Fibroblast of the aortic adventitia (primary cell): ENCODE measurements at regions not wholly inside any gene's neighbourhood (a gene's known extent, or its start where the extent isn't known, plus 50 kb on each side); places are given as distances from the start of the nearest gene placed in this dataset.

Experiments
- DNase-seq: peaks from one replicate; pipeline ENCODE4 v3.0.0-alpha.2; 2010; ENCODE audit warnings: low read depth
- H3K4me3 ChIP-seq: 2 replicates; pipeline ENCODE4 v1.5.1; 2011; ENCODE audit warnings: low read depth, mild to moderate bottlenecking, control low read depth, low read length, moderate library complexity
- TF ChIP-seq, protein P1 (sequence below): IDR thresholded peaks from 2 replicates; pipeline ENCODE4 v1.5.1; 2011; ENCODE audit warnings: mild to moderate bottlenecking, low read length, control low read depth, inconsistent platforms; ENCODE audit not compliant: insufficient read depth

DNA sequence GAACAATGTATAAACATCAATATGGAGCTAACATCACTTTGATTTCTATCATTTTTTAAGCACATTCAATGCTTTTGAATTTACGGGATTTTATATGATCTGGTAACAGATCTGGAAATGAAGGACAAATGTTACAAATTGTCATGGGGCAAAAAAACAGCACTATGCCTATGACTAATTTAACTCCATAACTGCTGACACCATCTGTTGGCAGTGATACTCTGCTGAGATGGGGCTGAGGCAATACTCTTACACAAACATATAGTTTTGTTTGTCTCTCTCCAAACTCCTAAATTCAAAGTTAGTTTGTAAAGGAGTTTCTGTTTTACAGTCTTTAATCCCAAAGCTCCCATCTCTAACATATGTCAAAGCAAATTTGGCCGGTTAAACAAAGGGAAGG is 132.5 kb upstream of the FER start:
- TF ChIP-seq, protein P1, sequence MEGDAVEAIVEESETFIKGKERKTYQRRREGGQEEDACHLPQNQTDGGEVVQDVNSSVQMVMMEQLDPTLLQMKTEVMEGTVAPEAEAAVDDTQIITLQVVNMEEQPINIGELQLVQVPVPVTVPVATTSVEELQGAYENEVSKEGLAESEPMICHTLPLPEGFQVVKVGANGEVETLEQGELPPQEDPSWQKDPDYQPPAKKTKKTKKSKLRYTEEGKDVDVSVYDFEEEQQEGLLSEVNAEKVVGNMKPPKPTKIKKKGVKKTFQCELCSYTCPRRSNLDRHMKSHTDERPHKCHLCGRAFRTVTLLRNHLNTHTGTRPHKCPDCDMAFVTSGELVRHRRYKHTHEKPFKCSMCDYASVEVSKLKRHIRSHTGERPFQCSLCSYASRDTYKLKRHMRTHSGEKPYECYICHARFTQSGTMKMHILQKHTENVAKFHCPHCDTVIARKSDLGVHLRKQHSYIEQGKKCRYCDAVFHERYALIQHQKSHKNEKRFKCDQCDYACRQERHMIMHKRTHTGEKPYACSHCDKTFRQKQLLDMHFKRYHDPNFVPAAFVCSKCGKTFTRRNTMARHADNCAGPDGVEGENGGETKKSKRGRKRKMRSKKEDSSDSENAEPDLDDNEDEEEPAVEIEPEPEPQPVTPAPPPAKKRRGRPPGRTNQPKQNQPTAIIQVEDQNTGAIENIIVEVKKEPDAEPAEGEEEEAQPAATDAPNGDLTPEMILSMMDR, result no peak
- H3K4me3 ChIP-seq, result no peak overlapping the region
- DNase-seq, result no peak

DNA sequence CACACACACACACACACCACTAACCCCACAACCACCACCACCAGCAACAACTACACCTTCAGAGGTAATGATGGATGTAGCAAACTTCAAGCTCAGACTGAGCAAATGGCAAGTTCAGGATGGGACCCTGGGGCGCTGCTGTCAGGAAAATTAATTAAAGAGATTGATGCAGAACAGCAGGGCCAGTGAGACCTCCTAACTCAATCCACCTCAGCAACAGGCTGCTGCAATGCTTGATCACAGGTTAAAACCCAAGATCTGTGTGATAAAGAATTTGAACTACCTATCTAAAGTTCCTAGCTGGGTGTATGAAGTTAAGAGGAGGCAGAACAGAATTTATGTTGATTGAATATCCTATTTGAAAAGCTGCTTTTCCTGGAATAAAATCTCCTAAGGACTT is 140.3 kb upstream of the FER start:
- DNase-seq, result no peak
- TF ChIP-seq, protein P1, result no peak
- H3K4me3 ChIP-seq, result no peak overlapping the region

DNA sequence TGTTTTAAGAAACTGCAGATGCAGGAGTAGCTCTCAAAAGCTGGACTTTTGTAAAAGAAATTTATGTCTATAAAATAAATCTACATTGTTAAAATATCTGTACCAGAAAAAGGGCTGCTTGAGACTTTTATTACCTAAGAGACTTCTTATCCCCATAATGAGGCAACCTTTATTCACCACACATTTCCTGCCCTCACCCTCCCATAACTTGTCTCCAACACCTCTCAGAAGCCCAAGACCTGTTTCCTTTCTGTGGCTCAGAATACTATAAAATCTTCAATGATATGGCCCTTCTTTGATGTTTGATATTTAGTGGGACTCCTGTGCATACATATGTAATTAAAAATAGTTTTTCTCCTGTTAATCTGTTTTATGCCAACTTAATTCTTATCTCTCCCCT is 141.5 kb upstream of the FER start:
- no peak overlapping the region for H3K4me3 ChIP-seq
- no peak for DNase-seq
- TF ChIP-seq, protein P1, result no peak

DNA sequence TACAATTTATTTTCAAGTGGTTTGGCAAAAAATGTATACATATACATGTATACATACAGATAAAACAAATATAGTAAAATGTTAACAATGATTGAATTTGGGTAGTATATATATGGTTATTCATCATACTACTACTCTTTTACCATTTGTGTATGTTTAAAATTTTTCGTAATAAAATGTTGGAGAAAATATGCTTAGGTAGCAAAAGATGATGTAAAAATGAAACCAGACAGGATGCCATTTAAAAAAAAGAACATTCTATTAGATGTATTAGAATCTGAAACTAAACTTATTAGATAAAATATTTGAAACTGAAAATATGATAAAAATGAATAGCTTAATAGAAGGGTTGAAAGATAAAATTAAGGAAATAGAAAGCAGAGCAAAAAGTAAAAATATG is 144.9 kb upstream of the FER start:
- no peak overlapping the region for H3K4me3 ChIP-seq
- TF ChIP-seq, protein P1, result no peak
- DNase-seq, result no peak

DNA sequence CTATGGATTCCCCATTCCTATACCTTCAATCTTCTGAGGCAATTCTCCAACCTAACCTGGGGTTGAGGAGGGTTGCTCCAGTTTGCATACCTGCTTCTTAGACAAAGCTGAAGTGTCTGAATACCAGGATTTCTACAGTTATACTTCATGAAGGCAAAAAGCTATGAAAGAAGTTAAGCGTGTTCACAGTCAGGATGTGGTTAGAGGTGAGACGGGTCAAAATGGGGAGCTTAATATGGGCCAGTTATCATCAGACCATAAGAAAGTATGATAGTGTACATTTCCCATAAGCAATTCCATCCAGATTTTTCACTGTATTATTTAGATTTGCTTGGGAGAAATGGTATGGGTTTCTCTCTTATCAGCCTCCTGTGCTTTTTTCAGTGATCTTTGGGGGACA is 156.9 kb upstream of the FER start:
- no peak for DNase-seq
- no peak overlapping the region for H3K4me3 ChIP-seq
- TF ChIP-seq, protein P1, result no peak

DNA sequence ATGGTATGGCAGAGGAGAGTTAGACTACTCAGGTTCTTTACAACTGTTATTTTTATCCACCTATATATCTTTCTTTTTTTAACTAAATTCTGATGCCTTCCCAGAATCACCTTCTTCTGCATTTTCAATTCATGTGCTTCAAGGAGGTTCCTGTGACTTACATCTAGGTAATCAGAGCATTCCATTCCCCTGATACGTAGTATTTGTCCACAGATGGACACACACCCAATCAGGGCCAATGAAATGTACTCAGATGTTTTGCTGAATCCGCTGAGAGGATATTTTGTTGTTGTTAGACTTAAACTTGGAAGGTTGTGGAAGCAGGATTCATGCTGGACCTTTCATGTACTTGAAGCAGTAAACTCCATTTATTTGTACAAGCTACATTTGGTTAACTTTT is 159.4 kb upstream of the FER start:
- no peak for DNase-seq

DNA sequence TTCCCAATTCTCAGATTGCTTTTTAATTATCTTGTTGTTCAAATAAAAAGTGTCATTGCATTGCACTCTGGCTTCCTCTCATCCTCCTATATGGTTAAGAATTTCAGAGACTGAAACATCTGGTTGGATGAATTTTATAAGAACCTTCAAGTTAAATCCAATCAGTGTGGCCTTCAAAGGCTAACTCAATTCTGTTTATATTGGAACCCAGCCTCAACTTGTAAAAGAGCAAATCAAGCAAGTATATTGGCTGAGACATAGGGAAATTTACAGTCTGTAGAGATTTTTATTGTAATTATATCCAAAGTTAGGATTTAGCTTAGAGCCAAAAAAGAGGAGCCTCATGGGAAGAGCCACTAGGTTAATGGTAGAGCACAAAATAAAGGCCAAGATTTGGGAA is 159.9 kb upstream of the FER start:
- DNase-seq, result no peak
- TF ChIP-seq, protein P1, result no peak

More for the DNA sequence above, 159.4 kb upstream of the FER start:
- no peak overlapping the region for H3K4me3 ChIP-seq
- TF ChIP-seq, protein P1, result no peak

More for the DNA sequence above, 159.9 kb upstream of the FER start:
- H3K4me3 ChIP-seq, result no peak overlapping the region
